AG04449 (cell line): ENCODE measurements at regions not wholly inside any gene's neighbourhood (a gene's known extent, or its start where the extent isn't known, plus 50 kb on each side); places are given as distances from the start of the nearest gene placed in this dataset.
A peak's percentile ranks its signal among the peaks of the same experiment; 100 is the strongest.

Source experiments
- CTCF ChIA-PET: fragments of 350-600 bp; formaldehyde crosslinking; extraction: SDS; loops from one replicate; lab custom pipeline; 2021; ENCODE audit warnings: antibody characterized with exemption; lab: Yijun Ruan, JAX
- POLR2A ChIA-PET: fragments of 400-600, 350-600 bp; formaldehyde crosslinking; extraction: SDS; loops from one replicate; lab custom pipeline; 2020; ENCODE audit warnings: antibody characterized with exemption, inconsistent platforms; lab: Yijun Ruan, JAX
- DNase-seq: peaks from one replicate; pipeline ENCODE4 v3.0.0-alpha.2; 2010; ENCODE audit warnings: low read depth, low spot score
- H3K4me3 ChIP-seq: 2 replicates; pipeline ENCODE4 v1.5.1; 2011; ENCODE audit warnings: low read depth, mild to moderate bottlenecking, control low read depth, low read length
- CTCF ChIP-seq: IDR thresholded peaks from one replicate; pipeline ENCODE4 v1.5.1; 2011; ENCODE audit warnings: mild to moderate bottlenecking, moderate library complexity, low read length, control low read depth, inconsistent platforms; ENCODE audit not compliant: insufficient read depth; ENCODE audit errors: missing control alignments

- no peak for TF ChIP-seq CTCF
- POLR2A ChIA-PET, result no interaction called here
- no peak overlapping the region for H3K4me3 ChIP-seq
- DNase-seq, result no peak
- CTCF ChIA-PET, result no interaction called here
Measured at GRCh38 chr2:61631321-61631720, 93.2 kb upstream of the XPO1 start.

- ChIA-PET POLR2A (no interaction called here), CTCF (no interaction called here)
- DNase-seq, result no peak
- H3K4me3 ChIP-seq, result no peak overlapping the region
- no peak for TF ChIP-seq CTCF
Measured at GRCh38 chr2:61626827-61627226, 88.7 kb upstream of the XPO1 start.

- ChIA-PET POLR2A (no interaction called here), CTCF (interaction anchor here (2.1 to 3.4 kb wide), 2 partner anchors 12 to 14 kb away, joined by 5 to 8 read pairs; no protein-coding TSS in a partner anchor)
- no peak overlapping the region for H3K4me3 ChIP-seq
- no peak for TF ChIP-seq CTCF
- DNase-seq, result no peak
Measured at GRCh38 chr2:61623747-61624146, 85.6 kb upstream of the XPO1 start.

GRCh38 chr2:61620244-61621159 lies 82.3 kb upstream of the XPO1 start:
- CTCF ChIA-PET, result interaction anchor here (0.7 kb wide), 1 partner anchor 14 kb away, joined by 3 read pairs; no protein-coding TSS in a partner anchor
- no peak for TF ChIP-seq CTCF
- peak; percentile 44 for DNase-seq
- POLR2A ChIA-PET, result no interaction called here
- H3K4me3 ChIP-seq, result no peak overlapping the region

GRCh38 chr2:61619561-61619960 lies 81.4 kb upstream of the XPO1 start:
- no peak for DNase-seq
- H3K4me3 ChIP-seq, result no peak overlapping the region
- no peak for TF ChIP-seq CTCF
- ChIA-PET CTCF (no interaction called here), POLR2A (no interaction called here)

GRCh38 chr2:61617610-61618009 lies 79.5 kb upstream of the XPO1 start:
- H3K4me3 ChIP-seq, result no peak overlapping the region
- DNase-seq, result no peak
- ChIA-PET POLR2A (no interaction called here), CTCF (no interaction called here)
- no peak for TF ChIP-seq CTCF
